SH-SY5Y (cell line): ENCODE measurements at regions not wholly inside any gene's neighbourhood (a gene's known extent, or its start where the extent isn't known, plus 50 kb on each side); places are given as distances from the start of the nearest gene placed in this dataset.

Experiments
- GATA2 ChIP-seq: IDR thresholded peaks from 2 replicates; pipeline ENCODE4 v1.6.1; 2011; ENCODE audit warnings: mild to moderate bottlenecking, low read depth, low read length
- GATA3 ChIP-seq: IDR thresholded peaks from 2 replicates; pipeline ENCODE4 v1.6.1; 2011; ENCODE audit warnings: low read depth, mild to moderate bottlenecking, low read length, moderate library complexity

DNA sequence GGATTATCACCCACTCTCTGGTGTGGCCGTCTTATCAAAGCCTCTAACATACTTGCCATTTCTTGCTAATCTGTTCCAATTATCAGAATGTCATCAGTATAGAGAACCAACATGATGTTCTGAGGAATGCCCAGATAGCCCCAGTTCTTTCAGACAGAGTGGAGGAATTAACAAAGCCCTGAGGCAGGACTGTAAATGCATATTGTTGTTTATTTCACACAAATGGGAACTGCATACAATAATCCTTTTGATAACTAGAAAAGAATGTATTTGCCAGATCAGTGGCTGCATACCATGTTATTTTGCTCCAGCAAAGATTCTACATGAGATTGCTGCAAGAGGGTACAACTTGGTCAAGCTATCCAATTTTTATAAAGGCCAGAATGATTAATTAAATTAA lies 112.8 kb upstream of the HEY2 start:
- TF ChIP-seq GATA3 (no peak), GATA2 (no peak)
